KMS-11 (cell line): ENCODE measurements at regions not wholly inside any gene's neighbourhood (a gene's known extent, or its start where the extent isn't known, plus 50 kb on each side); places are given as distances from the start of the nearest gene placed in this dataset.

ENCODE experiments used
- H2AFZ ChIP-seq: fragments of 200-600 bp; sonication (generic); 2 replicates; pipeline ENCODE4 v1.6.1; 2016; ENCODE audit warnings: antibody characterized with exemption, mixed run types, low read depth
- H3K27ac ChIP-seq: fragments of 200-600 bp; sonication (generic); 2 replicates; pipeline ENCODE4 v1.6.1; 2016; ENCODE audit warnings: mild to moderate bottlenecking, mixed run types
- H3K27me3 ChIP-seq: fragments of 200-600 bp; sonication (generic); 2 replicates; pipeline ENCODE4 v1.6.1; 2017; ENCODE audit warnings: mild to moderate bottlenecking, low read depth, mixed run types, moderate library complexity; ENCODE audit not compliant: insufficient read depth
- H3K36me3 ChIP-seq: fragments of 200-600 bp; sonication (generic); 2 replicates; pipeline ENCODE4 v1.6.1; 2017; ENCODE audit warnings: mild to moderate bottlenecking, mixed run types; ENCODE audit not compliant: insufficient read depth
- H3K4me1 ChIP-seq: fragments of 200-600 bp; sonication (generic); 2 replicates; pipeline ENCODE4 v1.6.1; 2016; ENCODE audit warnings: mild to moderate bottlenecking, low read depth, mixed run types; ENCODE audit not compliant: poor library complexity, severe bottlenecking
- H3K4me2 ChIP-seq: fragments of 200-600 bp; sonication (generic); 2 replicates; pipeline ENCODE4 v1.7.0; 2016; ENCODE audit warnings: mild to moderate bottlenecking, mixed run types
- H3K4me3 ChIP-seq: fragments of 200-600 bp; sonication (generic); IDR thresholded peaks from 2 replicates; pipeline ENCODE4 v1.6.1; 2017; ENCODE audit warnings: low read depth, low read length, mixed read lengths; ENCODE audit not compliant: insufficient read depth
- H3K79me2 ChIP-seq: fragments of 200-600 bp; sonication (generic); 2 replicates; pipeline ENCODE4 v1.6.1; 2016; ENCODE audit warnings: low read depth, mixed run types; ENCODE audit not compliant: insufficient read depth
- H3K9ac ChIP-seq: fragments of 200-600 bp; sonication (generic); 2 replicates; pipeline ENCODE4 v1.6.1; 2016; ENCODE audit warnings: mild to moderate bottlenecking, mixed run types
- H4K20me1 ChIP-seq: fragments of 200-600 bp; sonication (generic); 2 replicates; pipeline ENCODE4 v1.6.1; 2016; ENCODE audit warnings: mild to moderate bottlenecking, mixed run types; ENCODE audit not compliant: insufficient read depth
- CTCF ChIP-seq: fragments of 200-600 bp; sonication (generic); conservative IDR thresholded peaks from 2 replicates; pipeline ENCODE4 v1.6.1; 2017; ENCODE audit warnings: low read depth, mild to moderate bottlenecking, antibody characterized with exemption, low read length, moderate library complexity, mixed read lengths

GRCh38 chr11:105553025-105553424 is 56.8 kb upstream of the GRIA4 start:
- H4K20me1 ChIP-seq, result no peaks in the 10 kb centered on the region
- no peaks in the 10 kb centered on the region for H3K27me3 ChIP-seq
- H3K9ac ChIP-seq, result no peak overlapping the region
- no peak overlapping the region for H3K4me3 ChIP-seq
- H3K4me1 ChIP-seq, result no peaks in the 10 kb centered on the region
- no peaks in the 10 kb centered on the region for H3K79me2 ChIP-seq
- no peaks in the 10 kb centered on the region for H3K36me3 ChIP-seq
- no peak overlapping the region for H3K27ac ChIP-seq
- no peak overlapping the region for H3K4me2 ChIP-seq
- H2AFZ ChIP-seq, result no peak overlapping the region
- TF ChIP-seq CTCF, result no peak

GRCh38 chr11:105548359-105548758 is 61.5 kb upstream of the GRIA4 start:
- H3K36me3 ChIP-seq, result no peaks in the 10 kb centered on the region
- H3K27me3 ChIP-seq, result no peaks in the 10 kb centered on the region
- no peak overlapping the region for H3K9ac ChIP-seq
- H3K4me3 ChIP-seq, result no peak overlapping the region
- H3K4me2 ChIP-seq, result no peak overlapping the region
- no peaks in the 10 kb centered on the region for H3K79me2 ChIP-seq
- H3K27ac ChIP-seq, result no peak overlapping the region
- H3K4me1 ChIP-seq, result no peaks in the 10 kb centered on the region
- no peak overlapping the region for H2AFZ ChIP-seq
- no peak for TF ChIP-seq CTCF
- no peaks in the 10 kb centered on the region for H4K20me1 ChIP-seq

- no peak for TF ChIP-seq CTCF
- Histone ChIP-seq H3K27me3 (no peaks in the 10 kb centered on the region), H2AFZ (no peak overlapping the region), H3K79me2 (no peaks in the 10 kb centered on the region), H3K9ac (no peak overlapping the region), H3K4me1 (no peaks in the 10 kb centered on the region), H3K4me3 (no peak overlapping the region), H3K4me2 (no peak overlapping the region), H3K36me3 (no peaks in the 10 kb centered on the region), H4K20me1 (no peaks in the 10 kb centered on the region), H3K27ac (no peak overlapping the region)
Observed at GRCh38 chr11:105538588-105538987, 71.3 kb upstream of the GRIA4 start.

- Histone ChIP-seq H4K20me1 (no peaks in the 10 kb centered on the region), H3K4me2 (no peak overlapping the region), H3K27ac (no peak overlapping the region), H3K27me3 (no peaks in the 10 kb centered on the region), H3K4me3 (no peak overlapping the region), H2AFZ (no peak overlapping the region), H3K36me3 (no peaks in the 10 kb centered on the region), H3K9ac (no peak overlapping the region), H3K4me1 (no peaks in the 10 kb centered on the region), H3K79me2 (no peaks in the 10 kb centered on the region)
- TF ChIP-seq CTCF, result no peak
Observed at GRCh38 chr11:105537531-105537930, 72.3 kb upstream of the GRIA4 start.

GRCh38 chr11:105524286-105524685 is 85.6 kb upstream of the GRIA4 start:
- Histone ChIP-seq H2AFZ (no peak overlapping the region), H4K20me1 (no peaks in the 10 kb centered on the region), H3K79me2 (no peaks in the 10 kb centered on the region), H3K4me3 (no peak overlapping the region), H3K27ac (no peak overlapping the region), H3K4me1 (no peaks in the 10 kb centered on the region), H3K36me3 (no peaks in the 10 kb centered on the region), H3K27me3 (no peaks in the 10 kb centered on the region), H3K9ac (no peak overlapping the region), H3K4me2 (no peak overlapping the region)
- no peak for TF ChIP-seq CTCF
